Parathyroid adenoma (tissue), 2 donors: ENCODE measurements at regions not wholly inside any gene's neighbourhood (a gene's known extent, or its start where the extent isn't known, plus 50 kb on each side); places are given as distances from the start of the nearest gene placed in this dataset.

Experiments
- H2AFZ ChIP-seq: fragments of 300-600 bp; sonication (generic); one replicate; pipeline ENCODE4 v1.7.0; 2017; ENCODE audit warnings: antibody characterized with exemption, mild to moderate bottlenecking
- H3K27ac ChIP-seq: fragments of 300-600 bp; sonication (generic); one replicate; pipeline ENCODE4 v1.7.0; 2017
- H3K27me3 ChIP-seq: fragments of 300-600 bp; sonication (generic); one replicate; pipeline ENCODE4 v1.7.0; 2017; ENCODE audit warnings: low read length; ENCODE audit not compliant: control insufficient read depth, insufficient read depth
- H3K36me3 ChIP-seq: fragments of 300-600 bp; sonication (generic); one replicate; pipeline ENCODE4 v1.7.0; 2017; ENCODE audit warnings: low read length; ENCODE audit not compliant: control insufficient read depth, insufficient read depth
- H3K4me1 ChIP-seq: fragments of 300-600 bp; sonication (generic); one replicate; pipeline ENCODE4 v1.7.0; 2017; ENCODE audit warnings: control low read depth
- H3K4me2 ChIP-seq: fragments of 300-600 bp; sonication (generic); one replicate; pipeline ENCODE4 v1.7.0; 2017; ENCODE audit warnings: low read length
- H3K4me3 ChIP-seq: fragments of 300-600 bp; sonication (generic); one replicate; pipeline ENCODE4 v1.7.0; 2017; ENCODE audit warnings: low read depth, low read length
- H3K79me2 ChIP-seq: fragments of 300-600 bp; sonication (generic); one replicate; pipeline ENCODE4 v1.7.0; 2017; ENCODE audit warnings: control low read depth
- H3K9ac ChIP-seq: fragments of 300-600 bp; sonication (generic); one replicate; pipeline ENCODE4 v1.7.0; 2017; ENCODE audit warnings: mild to moderate bottlenecking
- H3K9me3 ChIP-seq: fragments of 300-600 bp; sonication (generic); one replicate; pipeline ENCODE4 v1.7.0; 2017; ENCODE audit warnings: low read length; ENCODE audit not compliant: control insufficient read depth
- TF ChIP-seq, protein P1 (sequence below): fragments of 300-600 bp; sonication (generic); IDR thresholded peaks from one replicate; pipeline ENCODE4 v1.7.0; 2017; ENCODE audit warnings: antibody characterized with exemption, mild to moderate bottlenecking
- donor health status: primary hyperparathyroidism.

DNA sequence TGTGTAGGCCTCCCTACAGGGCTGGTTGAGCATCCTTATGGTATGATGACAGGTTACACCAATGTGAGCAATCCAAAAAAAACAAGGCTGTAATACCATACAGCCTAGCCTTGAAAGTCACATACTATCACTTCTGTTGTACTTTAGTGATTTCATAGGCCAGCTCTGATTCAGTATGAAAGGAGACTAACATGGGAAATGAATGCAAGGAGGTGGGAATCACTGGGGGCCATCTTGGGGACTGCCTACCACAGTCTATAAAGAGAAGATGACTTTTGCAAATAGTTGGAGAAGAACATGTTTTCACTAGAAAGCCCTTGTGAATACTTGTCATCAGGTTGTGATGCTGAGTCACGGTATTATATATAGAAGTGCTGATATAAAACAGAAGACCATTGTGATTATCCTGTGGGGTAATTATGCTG lies 270.7 kb downstream of the S1PR1 start:
- Histone ChIP-seq H3K27me3 (no peaks in the 10 kb centered on the region), H3K4me3 (no peak overlapping the region), H3K9me3 (no peaks in the 10 kb centered on the region), H3K36me3 (no peaks in the 10 kb centered on the region), H3K27ac (no peak overlapping the region), H3K4me1 (no peaks in the 10 kb centered on the region), H3K9ac (no peak overlapping the region), H3K4me2 (no peak overlapping the region), H3K79me2 (no peaks in the 10 kb centered on the region), H2AFZ (no peak overlapping the region)
- TF ChIP-seq, protein P1, sequence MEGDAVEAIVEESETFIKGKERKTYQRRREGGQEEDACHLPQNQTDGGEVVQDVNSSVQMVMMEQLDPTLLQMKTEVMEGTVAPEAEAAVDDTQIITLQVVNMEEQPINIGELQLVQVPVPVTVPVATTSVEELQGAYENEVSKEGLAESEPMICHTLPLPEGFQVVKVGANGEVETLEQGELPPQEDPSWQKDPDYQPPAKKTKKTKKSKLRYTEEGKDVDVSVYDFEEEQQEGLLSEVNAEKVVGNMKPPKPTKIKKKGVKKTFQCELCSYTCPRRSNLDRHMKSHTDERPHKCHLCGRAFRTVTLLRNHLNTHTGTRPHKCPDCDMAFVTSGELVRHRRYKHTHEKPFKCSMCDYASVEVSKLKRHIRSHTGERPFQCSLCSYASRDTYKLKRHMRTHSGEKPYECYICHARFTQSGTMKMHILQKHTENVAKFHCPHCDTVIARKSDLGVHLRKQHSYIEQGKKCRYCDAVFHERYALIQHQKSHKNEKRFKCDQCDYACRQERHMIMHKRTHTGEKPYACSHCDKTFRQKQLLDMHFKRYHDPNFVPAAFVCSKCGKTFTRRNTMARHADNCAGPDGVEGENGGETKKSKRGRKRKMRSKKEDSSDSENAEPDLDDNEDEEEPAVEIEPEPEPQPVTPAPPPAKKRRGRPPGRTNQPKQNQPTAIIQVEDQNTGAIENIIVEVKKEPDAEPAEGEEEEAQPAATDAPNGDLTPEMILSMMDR, result no peak

DNA sequence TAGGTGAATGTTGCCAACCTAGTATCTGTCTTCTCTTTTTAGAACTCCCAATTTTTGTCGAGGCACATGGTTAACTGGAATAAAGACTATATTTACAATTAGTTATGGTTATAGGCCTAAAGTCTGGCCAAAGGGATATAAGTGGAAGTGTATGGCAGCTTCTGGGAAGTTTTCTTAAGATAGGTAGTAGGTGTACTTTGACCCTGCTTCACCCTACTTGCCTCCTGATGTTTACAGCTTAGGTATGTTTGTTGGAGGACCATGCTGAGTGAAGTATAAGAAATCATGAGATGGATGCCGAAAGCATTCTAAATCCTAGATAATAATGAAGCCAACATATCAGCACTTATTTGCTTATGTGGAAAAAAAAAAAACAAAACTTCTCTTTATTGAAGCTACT lies 272.1 kb downstream of the S1PR1 start:
- TF ChIP-seq, protein P1, result no peak
- H2AFZ ChIP-seq, result no peak overlapping the region
- no peaks in the 10 kb centered on the region for H3K9me3 ChIP-seq
- no peak overlapping the region for H3K9ac ChIP-seq
- H3K27ac ChIP-seq, result no peak overlapping the region
- no peaks in the 10 kb centered on the region for H3K79me2 ChIP-seq
- no peaks in the 10 kb centered on the region for H3K27me3 ChIP-seq
- H3K4me1 ChIP-seq, result no peaks in the 10 kb centered on the region
- no peak overlapping the region for H3K4me2 ChIP-seq
- H3K36me3 ChIP-seq, result no peaks in the 10 kb centered on the region
- H3K4me3 ChIP-seq, result no peak overlapping the region

DNA sequence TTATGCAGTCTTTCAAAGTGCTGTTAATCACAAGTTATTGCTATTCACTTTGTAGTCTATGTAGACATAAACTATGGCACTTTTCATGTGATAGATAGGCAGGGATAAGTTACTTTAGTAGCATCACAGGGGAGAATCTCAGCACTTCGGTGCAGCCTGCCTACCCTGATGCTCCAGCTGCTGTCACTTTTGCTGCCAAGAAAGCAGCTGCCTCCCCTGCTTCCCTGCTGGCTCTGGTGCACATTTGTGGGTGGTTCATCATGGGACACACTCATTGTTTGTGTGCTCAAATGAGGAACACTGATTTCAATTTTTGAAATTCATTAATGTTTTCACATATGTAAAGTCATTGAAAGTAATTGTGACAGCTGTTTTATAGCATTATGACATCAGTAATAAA lies 272.6 kb downstream of the S1PR1 start:
- Histone ChIP-seq H3K27me3 (no peaks in the 10 kb centered on the region), H3K36me3 (no peaks in the 10 kb centered on the region), H3K4me1 (no peaks in the 10 kb centered on the region), H3K9ac (no peak overlapping the region), H2AFZ (no peak overlapping the region), H3K27ac (no peak overlapping the region), H3K4me2 (no peak overlapping the region), H3K9me3 (no peaks in the 10 kb centered on the region), H3K4me3 (no peak overlapping the region), H3K79me2 (no peaks in the 10 kb centered on the region)
- TF ChIP-seq, protein P1, result no peak

DNA sequence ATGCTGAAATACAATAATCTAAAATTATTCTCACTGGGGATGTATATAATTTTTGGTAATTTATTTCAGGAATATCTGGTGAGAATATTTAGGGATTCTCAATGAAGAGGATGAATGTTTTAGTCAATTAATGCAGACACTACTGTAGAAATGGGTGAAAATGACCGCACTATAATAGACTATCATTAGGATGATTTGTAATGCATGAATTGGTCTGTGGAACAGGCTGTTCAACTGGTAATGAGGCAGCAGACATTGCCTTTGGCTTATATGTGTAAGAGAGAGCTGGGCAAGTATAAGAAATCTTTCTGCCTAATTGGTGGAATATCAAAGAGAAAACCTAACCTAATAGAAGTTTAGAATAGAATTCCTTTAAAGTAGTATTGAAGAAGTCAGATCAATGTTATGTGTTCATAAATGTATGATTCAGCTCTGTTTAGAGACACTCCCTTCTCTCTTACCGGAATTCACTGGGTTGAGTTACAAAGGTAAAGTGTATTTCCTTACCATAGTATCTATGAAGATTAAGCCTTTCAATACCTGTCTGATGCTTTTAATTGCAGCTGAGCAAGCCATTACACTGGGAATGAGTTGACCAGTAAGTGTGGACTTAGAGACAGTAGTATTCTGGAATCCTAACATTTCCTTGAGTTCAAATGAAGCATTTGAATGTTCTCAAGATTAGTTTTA lies 274.5 kb downstream of the S1PR1 start:
- H3K36me3 ChIP-seq, result no peaks in the 10 kb centered on the region
- H3K27me3 ChIP-seq, result no peaks in the 10 kb centered on the region
- no peaks in the 10 kb centered on the region for H3K4me1 ChIP-seq
- H3K4me2 ChIP-seq, result no peak overlapping the region
- no peak overlapping the region for H3K27ac ChIP-seq
- H2AFZ ChIP-seq, result no peak overlapping the region
- H3K9me3 ChIP-seq, result no peaks in the 10 kb centered on the region
- no peak overlapping the region for H3K9ac ChIP-seq
- no peaks in the 10 kb centered on the region for H3K79me2 ChIP-seq
- TF ChIP-seq, protein P1, result no peak
- no peak overlapping the region for H3K4me3 ChIP-seq

DNA sequence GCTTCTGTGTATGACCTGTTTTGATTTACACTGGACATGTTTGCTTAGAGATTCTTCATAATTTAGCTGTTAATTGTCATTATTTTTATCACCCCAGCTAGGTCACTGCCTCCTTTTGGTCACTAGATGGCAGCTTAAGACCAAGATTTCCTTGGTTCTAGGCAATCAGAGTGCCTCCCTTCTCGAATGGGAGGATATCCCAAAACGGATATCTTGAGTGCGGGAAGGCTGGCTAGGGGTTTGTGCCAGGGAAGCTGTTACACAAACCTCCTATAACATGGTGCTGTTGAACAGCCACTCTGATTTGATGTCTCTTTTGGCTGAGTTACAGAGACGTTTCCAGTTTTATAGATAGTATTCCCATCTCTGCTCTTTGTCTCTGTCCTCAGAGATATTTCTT lies 283.5 kb downstream of the S1PR1 start:
- H3K4me1 ChIP-seq, result no peaks in the 10 kb centered on the region
- no peak overlapping the region for H2AFZ ChIP-seq
- H3K4me2 ChIP-seq, result no peak overlapping the region
- H3K27me3 ChIP-seq, result no peaks in the 10 kb centered on the region
- no peak overlapping the region for H3K4me3 ChIP-seq
- no peak overlapping the region for H3K9ac ChIP-seq
- H3K9me3 ChIP-seq, result no peaks in the 10 kb centered on the region
- no peak overlapping the region for H3K27ac ChIP-seq
- H3K79me2 ChIP-seq, result no peaks in the 10 kb centered on the region
- TF ChIP-seq, protein P1, result no peak
- H3K36me3 ChIP-seq, result no peaks in the 10 kb centered on the region
